Naive B cell (primary cell): ENCODE measurements at regions not wholly inside any gene's neighbourhood (a gene's known extent, or its start where the extent isn't known, plus 50 kb on each side); places are given as distances from the start of the nearest gene placed in this dataset.
A peak's percentile ranks its signal among the peaks of the same experiment; 100 is the strongest.

Experiments used
- ATAC-seq, 2 donors: fragments of 150-1000 bp; cut with Tn5 transposase; 2 replicates each; pipeline ENCODE4 v1.10.0; 2021; ENCODE audit warnings: low read depth in 2 of 2, mild to moderate bottlenecking in 2 of 2, moderate library complexity in 2 of 2
- DNase-seq: peaks from one replicate; pipeline ENCODE4 v3.0.0; 2022
- H3K27ac Mint-ChIP-seq, 6 donors: one replicate each; pipeline ENCODE4 v1.8.0; 2020 to 2022; ENCODE audit warnings: mild to moderate bottlenecking in 6 of 6, mixed read lengths in 6 of 6, moderate library complexity in 5 of 6, inconsistent platforms in 2 of 6
- H3K27me3 Mint-ChIP-seq, 3 donors: one replicate each; pipeline ENCODE4 v1.8.0; 2021 to 2022; ENCODE audit warnings: mixed read lengths in 3 of 3, mild to moderate bottlenecking in 1 of 3
- H3K36me3 Mint-ChIP-seq, 2 donors: one replicate each; pipeline ENCODE4 v1.8.0; 2020 to 2022; ENCODE audit warnings: mixed read lengths in 2 of 2, inconsistent platforms in 1 of 2, mild to moderate bottlenecking in 1 of 2
- H3K4me1 Mint-ChIP-seq, 3 donors: one replicate each; pipeline ENCODE4 v1.8.0; 2020 to 2022; ENCODE audit warnings: mixed read lengths in 3 of 3, inconsistent platforms in 1 of 3, mild to moderate bottlenecking in 1 of 3, moderate library complexity in 1 of 3
- H3K4me3 Mint-ChIP-seq, 8 donors: one replicate each; pipeline ENCODE4 v1.8.0; 2020 to 2022; ENCODE audit warnings: mild to moderate bottlenecking in 8 of 8, mixed read lengths in 8 of 8, moderate library complexity in 8 of 8, inconsistent platforms in 2 of 8
- H3K9me3 Mint-ChIP-seq, 7 donors: one replicate each; pipeline ENCODE4 v1.8.0; 2020 to 2022; ENCODE audit warnings: mixed read lengths in 7 of 7, mild to moderate bottlenecking in 5 of 7, inconsistent platforms in 2 of 7, moderate library complexity in 1 of 7

DNA sequence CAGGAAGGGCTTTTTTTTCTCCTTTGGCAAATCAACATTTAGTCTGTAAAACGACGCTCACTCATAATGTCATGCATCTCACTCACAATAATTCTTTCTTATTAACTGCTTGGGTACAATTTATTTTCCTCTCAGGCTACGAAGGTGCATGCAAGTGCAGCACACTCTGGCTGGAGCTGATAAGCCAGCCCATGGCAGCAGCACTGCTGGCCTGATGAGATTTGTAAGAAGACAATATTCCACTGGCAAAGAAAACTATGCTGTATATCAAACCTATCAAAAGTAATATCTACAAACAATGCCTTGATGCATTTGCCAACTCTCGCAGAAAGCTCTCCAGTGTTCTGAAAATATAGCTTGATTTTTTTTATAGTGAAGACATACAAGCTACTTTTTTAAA, 170.0 kb upstream of the PHF14 start:
- H3K4me1 Mint-ChIP-seq: no peaks in the 10 kb centered on the region
- no peak overlapping the region for H3K27ac Mint-ChIP-seq
- H3K9me3 Mint-ChIP-seq: peaks cover 0 to 3% (median 0%) of the 10 kb centered on the region in 7 donors
- no peak for DNase-seq
- no peak for ATAC-seq
- H3K27me3 Mint-ChIP-seq: no peaks in the 10 kb centered on the region
- no peak overlapping the region for H3K4me3 Mint-ChIP-seq
- no peaks in the 10 kb centered on the region for H3K36me3 Mint-ChIP-seq

DNA sequence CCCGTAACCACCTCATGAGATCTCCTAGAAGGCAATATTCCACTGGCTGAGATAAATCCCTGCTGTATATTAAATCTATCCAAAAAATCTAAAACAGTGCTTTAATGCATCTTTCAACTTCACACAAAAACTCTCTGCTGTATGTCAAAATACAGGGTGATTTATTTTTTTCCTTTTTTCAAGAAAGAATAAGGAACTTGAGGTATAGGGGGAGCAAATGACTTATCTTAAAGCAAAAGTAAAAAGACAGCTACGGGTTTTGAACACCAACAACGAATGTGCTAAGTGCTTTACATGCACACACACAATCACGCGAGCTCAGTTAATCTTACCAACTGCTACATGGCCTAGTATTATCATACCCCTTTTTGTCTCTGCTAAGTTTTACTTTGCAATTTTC, 168.9 kb upstream of the PHF14 start:
- no peaks in the 10 kb centered on the region for H3K27me3 Mint-ChIP-seq
- no peaks in the 10 kb centered on the region for H3K4me1 Mint-ChIP-seq
- no peak overlapping the region for H3K4me3 Mint-ChIP-seq
- no peak for DNase-seq
- no peak for ATAC-seq
- H3K36me3 Mint-ChIP-seq: no peaks in the 10 kb centered on the region
- peaks cover 0 to 5% (median 0%) of the 10 kb centered on the region in 7 donors for H3K9me3 Mint-ChIP-seq
- H3K27ac Mint-ChIP-seq: peak overlapping the region in 1 of 6 donors; percentile 24

DNA sequence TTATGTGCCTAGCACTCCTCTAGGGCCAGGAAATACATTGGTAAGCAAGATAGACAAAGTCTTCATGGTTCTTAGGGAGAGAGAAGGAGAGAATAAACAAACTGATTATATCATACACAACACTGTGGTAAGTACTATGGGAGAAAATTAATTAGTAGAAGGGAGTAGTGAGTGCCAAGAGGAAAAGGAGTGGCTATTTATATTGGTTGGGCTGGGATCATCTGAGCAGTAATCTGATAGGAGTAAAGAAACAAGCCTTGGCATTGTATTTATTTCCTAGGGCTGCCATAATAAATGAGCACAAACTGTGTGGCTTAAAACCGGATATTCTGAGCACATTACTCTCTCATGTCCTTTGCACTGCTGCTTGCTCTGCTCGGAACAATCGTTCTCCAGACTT, 158.1 kb upstream of the PHF14 start:
- Mint-ChIP-seq H3K9me3 (peaks cover 0 to 2% (median 0%) of the 10 kb centered on the region in 7 donors), H3K27me3 (peaks cover 0 to 4% (median 4%) of the 10 kb centered on the region in 3 donors), H3K4me1 (no peaks in the 10 kb centered on the region), H3K36me3 (no peaks in the 10 kb centered on the region), H3K27ac (no peak overlapping the region), H3K4me3 (no peak overlapping the region)
- DNase-seq: no peak
- no peak for ATAC-seq

DNA sequence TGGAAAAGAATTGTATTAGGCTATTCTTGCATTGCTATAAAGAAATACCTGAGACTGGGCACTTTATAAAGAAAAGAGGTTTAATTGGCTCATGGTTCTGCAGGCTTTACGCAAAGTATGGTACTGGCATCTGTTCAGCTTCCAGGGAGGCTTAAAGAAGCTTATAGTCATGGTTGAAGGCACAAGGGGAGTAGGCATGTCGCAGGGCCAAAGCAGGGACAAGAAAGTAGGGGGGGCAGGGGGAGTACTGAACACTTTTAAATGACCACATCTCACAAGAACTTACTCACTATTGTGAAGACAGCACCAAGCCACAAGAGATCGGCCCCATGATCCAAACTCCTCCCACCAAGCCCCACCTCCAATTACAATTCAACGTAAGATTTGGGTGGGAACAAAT, 152.5 kb upstream of the PHF14 start:
- H3K36me3 Mint-ChIP-seq: no peaks in the 10 kb centered on the region
- no peak for ATAC-seq
- H3K27ac Mint-ChIP-seq: no peak overlapping the region
- H3K4me3 Mint-ChIP-seq: no peak overlapping the region
- DNase-seq: no peak
- H3K4me1 Mint-ChIP-seq: no peaks in the 10 kb centered on the region
- H3K27me3 Mint-ChIP-seq: no peaks in the 10 kb centered on the region
- H3K9me3 Mint-ChIP-seq: no peaks in the 10 kb centered on the region

DNA sequence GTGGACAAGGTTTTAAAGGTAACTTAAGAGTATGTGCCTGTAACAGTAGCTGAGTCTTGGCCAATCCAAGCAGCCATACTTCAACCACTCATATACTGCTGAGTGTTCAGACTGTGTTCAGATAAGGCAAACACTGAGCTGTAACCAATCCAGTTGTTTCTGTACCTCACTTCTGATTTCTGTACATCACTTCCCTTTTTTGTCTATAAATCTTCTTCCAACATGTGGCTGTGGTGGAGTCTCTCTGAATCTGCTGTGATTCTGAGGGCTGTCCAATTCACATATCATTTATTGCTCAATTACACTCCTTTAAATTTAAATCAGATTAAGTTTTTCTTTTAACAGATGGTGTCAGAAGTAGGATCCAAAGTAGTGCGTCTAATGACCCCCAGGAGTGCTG, 149.5 kb upstream of the PHF14 start:
- no peaks in the 10 kb centered on the region for H3K4me1 Mint-ChIP-seq

DNA sequence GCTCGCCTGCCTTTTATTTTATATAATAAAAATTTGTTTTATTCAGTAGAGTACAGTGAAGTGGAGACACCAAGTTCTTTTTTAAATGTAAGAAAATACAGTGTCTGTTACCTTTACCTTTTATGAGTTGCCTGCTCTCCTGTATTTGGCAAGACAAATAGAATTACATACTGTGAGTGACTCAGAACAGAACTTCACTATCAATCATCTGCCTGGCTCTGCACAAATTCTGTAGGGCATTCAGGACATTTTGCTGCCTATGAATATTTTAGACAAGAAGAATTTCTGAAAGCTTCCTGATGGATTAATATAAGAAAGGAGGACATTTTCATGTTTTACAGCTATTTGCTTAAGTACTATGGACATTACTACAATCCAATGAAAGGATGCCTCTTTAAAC, 135.4 kb upstream of the PHF14 start:
- DNase-seq (no peak), ATAC-seq (no peak)
- H3K4me1 Mint-ChIP-seq: no peaks in the 10 kb centered on the region
- no peak overlapping the region for H3K27ac Mint-ChIP-seq
- H3K9me3 Mint-ChIP-seq: peaks cover 0 to 6% (median 0%) of the 10 kb centered on the region in 7 donors
- peaks cover 0 to 4% (median 0%) of the 10 kb centered on the region in 3 donors for H3K27me3 Mint-ChIP-seq
- no peaks in the 10 kb centered on the region for H3K36me3 Mint-ChIP-seq
- H3K4me3 Mint-ChIP-seq: no peak overlapping the region

More for the DNA sequence above, 149.5 kb upstream of the PHF14 start:
- no peak overlapping the region for H3K27ac Mint-ChIP-seq
- H3K36me3 Mint-ChIP-seq: no peaks in the 10 kb centered on the region
- no peaks in the 10 kb centered on the region for H3K27me3 Mint-ChIP-seq
- no peak for ATAC-seq
- H3K9me3 Mint-ChIP-seq: no peaks in the 10 kb centered on the region
- no peak overlapping the region for H3K4me3 Mint-ChIP-seq
- DNase-seq: no peak

DNA sequence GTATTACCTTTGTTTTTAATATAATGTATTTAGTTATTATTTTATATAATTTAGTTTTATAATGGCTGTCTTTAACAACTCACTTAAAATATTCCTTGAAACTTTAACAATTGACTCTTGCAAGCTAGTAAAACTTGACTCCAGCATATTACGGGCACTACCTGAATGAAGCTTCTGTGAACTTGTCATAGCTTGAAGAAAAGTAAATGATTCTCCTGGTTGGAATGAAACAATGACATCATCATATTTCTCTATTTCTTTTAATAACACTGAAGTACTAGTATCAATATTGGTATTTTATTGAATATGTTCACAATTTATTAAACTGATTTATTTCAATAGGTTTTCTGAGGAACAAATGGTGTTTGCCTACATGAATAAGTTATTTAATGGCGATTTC, 128.4 kb upstream of the PHF14 start:
- Mint-ChIP-seq H3K27ac (no peak overlapping the region), H3K9me3 (peaks cover 0 to 6% (median 0%) of the 10 kb centered on the region in 7 donors), H3K27me3 (no peaks in the 10 kb centered on the region), H3K4me3 (no peak overlapping the region), H3K36me3 (no peaks in the 10 kb centered on the region), H3K4me1 (no peaks in the 10 kb centered on the region)
- ATAC-seq: no peak
- no peak for DNase-seq

DNA sequence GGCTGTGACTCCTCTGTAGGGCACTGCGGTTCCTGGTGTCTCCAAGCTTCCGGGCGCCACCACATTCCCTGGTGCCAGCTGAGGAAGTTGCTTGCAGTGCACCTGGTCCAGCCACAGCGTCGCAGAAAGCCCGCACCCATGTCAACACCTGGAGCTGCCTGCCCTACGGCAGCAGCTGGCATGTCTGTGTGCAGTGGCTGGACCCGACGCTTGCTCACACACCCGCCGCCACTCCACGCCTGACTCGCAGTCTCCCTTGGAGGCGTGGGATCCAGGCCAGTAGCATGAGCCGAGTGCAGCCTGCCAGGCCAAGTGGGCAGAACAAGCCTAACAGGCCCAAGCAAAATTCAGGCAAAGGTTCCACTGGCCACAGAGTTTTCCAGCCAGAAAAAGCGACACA, 118.1 kb upstream of the PHF14 start:
- DNase-seq: no peak
- no peaks in the 10 kb centered on the region for H3K36me3 Mint-ChIP-seq
- H3K9me3 Mint-ChIP-seq: peaks cover 0 to 3% (median 0%) of the 10 kb centered on the region in 7 donors
- H3K27me3 Mint-ChIP-seq: peaks cover 0 to 8% (median 0%) of the 10 kb centered on the region in 3 donors
- H3K4me1 Mint-ChIP-seq: no peaks in the 10 kb centered on the region
- no peak overlapping the region for H3K27ac Mint-ChIP-seq
- H3K4me3 Mint-ChIP-seq: no peak overlapping the region
- no peak for ATAC-seq

DNA sequence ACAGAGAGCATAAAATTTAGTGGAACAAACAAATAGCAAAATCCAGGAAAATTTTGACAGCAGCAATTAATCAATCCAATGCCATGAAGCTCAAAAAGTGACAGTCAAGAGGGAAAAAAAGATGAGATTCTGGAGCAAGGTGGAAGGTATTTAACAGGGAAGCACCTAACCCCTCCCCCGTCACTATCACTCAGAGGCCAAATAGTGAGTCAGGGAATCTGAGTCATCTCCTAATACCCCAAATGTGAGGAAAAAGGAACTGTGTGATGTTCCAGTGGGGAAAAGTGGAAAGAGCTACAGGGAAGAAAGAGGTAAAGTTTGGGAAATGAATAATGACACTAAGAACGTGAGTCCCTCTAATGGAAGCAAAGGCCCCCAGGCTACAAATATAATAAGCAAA, 113.2 kb upstream of the PHF14 start:
- H3K4me3 Mint-ChIP-seq: peak overlapping the region in 1 of 8 donors; percentile 2
- DNase-seq (no peak), ATAC-seq (no peak)
- peaks cover 7 to 17% (median 8%) of the 10 kb centered on the region in 3 donors for H3K27me3 Mint-ChIP-seq
- no peaks in the 10 kb centered on the region for H3K4me1 Mint-ChIP-seq
- no peak overlapping the region for H3K27ac Mint-ChIP-seq
- no peaks in the 10 kb centered on the region for H3K9me3 Mint-ChIP-seq
- H3K36me3 Mint-ChIP-seq: no peaks in the 10 kb centered on the region

DNA sequence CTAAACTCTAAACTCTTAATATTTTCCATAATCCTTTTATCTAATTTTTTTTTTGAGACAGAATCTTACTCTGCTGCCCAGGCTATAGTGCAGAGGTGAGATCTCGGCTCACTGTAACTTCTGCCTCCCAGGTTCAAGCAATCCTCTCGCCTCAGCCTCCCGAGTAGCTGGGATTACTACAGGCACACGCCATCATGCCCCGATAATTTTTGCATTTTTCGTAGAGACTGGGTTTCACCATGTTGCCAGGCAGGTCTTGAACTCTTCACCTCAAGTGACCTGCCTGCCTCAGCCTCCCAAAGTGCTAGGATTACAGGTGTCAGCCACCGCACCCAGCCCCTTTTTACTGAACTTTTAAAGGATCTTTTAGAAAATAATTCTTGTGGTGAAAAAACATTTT, 110.2 kb upstream of the PHF14 start:
- no peaks in the 10 kb centered on the region for H3K36me3 Mint-ChIP-seq
- H3K27ac Mint-ChIP-seq: no peak overlapping the region
- H3K4me3 Mint-ChIP-seq: no peak overlapping the region
- DNase-seq: no peak
- no peak for ATAC-seq
- H3K4me1 Mint-ChIP-seq: no peaks in the 10 kb centered on the region
- H3K27me3 Mint-ChIP-seq: peaks cover 7 to 17% (median 8%) of the 10 kb centered on the region in 3 donors
- H3K9me3 Mint-ChIP-seq: no peaks in the 10 kb centered on the region

DNA sequence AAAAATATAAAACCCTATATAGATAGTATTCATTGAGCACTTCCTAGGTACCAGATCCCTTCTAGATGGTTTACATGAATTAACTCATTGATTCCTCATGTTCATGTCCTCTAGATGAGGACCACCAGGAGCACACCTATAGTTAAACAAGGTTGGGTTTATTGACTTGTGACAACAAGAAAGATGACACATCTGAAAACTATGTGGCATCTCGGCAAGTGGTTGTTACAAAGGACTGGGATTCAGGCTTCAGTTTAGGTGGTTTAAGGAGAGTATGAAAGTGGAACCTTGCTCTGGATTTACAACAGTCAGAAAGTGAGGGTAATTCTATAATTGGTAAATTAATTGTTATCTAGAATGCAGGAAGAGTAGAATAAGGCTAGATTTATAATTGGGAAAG, 99.0 kb upstream of the PHF14 start:
- no peaks in the 10 kb centered on the region for H3K4me1 Mint-ChIP-seq
- ATAC-seq (no peak), DNase-seq (no peak)
- H3K4me3 Mint-ChIP-seq: no peak overlapping the region
- H3K9me3 Mint-ChIP-seq: peaks cover 4 to 20% (median 6%) of the 10 kb centered on the region in 7 donors
- H3K27ac Mint-ChIP-seq: no peak overlapping the region
- H3K27me3 Mint-ChIP-seq: peaks cover 12 to 33% (median 20%) of the 10 kb centered on the region in 3 donors
- peaks cover 7 to 15% of the 10 kb centered on the region in 2 donors for H3K36me3 Mint-ChIP-seq

DNA sequence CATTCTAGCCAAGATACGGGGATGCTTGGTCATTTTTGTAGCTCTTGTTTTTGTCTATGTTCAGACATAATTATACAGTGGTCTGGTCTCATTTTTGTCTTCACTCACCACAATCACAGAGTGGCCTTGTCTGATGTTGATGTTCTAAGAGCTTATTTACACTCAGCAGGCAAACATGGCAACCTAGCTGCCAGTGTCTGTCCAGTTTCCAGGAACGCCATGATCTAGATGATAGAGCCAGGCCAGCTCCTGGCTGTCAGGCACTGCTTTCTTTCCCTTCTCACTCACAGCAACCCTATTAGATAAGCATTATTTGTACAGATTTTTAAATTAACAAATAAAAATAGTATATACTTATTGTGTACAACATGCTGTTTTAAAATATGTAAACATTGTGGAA, 98.6 kb upstream of the PHF14 start:
- Mint-ChIP-seq H3K4me3 (no peak overlapping the region), H3K27ac (no peak overlapping the region), H3K27me3 (peaks cover 12 to 33% (median 20%) of the 10 kb centered on the region in 3 donors), H3K36me3 (peaks cover 7 to 15% of the 10 kb centered on the region in 2 donors), H3K4me1 (no peaks in the 10 kb centered on the region), H3K9me3 (peaks cover 4 to 20% (median 6%) of the 10 kb centered on the region in 7 donors)
- ATAC-seq (no peak), DNase-seq (no peak)

DNA sequence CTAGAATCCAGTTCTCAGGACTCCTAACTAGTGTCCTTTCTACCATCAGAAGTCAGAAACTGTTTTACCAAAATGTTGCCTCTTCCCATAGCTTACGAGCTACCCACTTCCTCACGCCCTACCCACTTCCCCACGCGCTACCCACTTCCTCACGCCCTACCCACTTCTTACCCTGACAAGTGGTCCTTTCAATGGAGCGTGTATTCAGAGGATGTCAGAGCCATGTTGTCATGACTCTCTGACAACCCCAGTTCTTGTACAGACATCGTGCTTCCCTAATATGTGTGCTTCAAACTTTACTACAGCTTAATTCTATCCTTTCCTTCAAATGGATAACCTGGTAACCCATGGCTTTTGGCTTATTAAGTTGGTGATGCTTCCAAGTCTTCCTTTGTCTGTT, 84.8 kb upstream of the PHF14 start:
- H3K4me1 Mint-ChIP-seq: peaks cover 7 to 12% (median 12%) of the 10 kb centered on the region in 3 donors
- DNase-seq (peak; percentile 26), ATAC-seq (peak; percentile 88 to 91)
- H3K4me3 Mint-ChIP-seq: peak overlapping the region; percentile 4 to 82 (median 60)
- H3K27ac Mint-ChIP-seq: peak overlapping the region in 2 of 6 donors; percentile 45 to 77
- no peaks in the 10 kb centered on the region for H3K27me3 Mint-ChIP-seq
- no peaks in the 10 kb centered on the region for H3K36me3 Mint-ChIP-seq
- H3K9me3 Mint-ChIP-seq: no peaks in the 10 kb centered on the region

DNA sequence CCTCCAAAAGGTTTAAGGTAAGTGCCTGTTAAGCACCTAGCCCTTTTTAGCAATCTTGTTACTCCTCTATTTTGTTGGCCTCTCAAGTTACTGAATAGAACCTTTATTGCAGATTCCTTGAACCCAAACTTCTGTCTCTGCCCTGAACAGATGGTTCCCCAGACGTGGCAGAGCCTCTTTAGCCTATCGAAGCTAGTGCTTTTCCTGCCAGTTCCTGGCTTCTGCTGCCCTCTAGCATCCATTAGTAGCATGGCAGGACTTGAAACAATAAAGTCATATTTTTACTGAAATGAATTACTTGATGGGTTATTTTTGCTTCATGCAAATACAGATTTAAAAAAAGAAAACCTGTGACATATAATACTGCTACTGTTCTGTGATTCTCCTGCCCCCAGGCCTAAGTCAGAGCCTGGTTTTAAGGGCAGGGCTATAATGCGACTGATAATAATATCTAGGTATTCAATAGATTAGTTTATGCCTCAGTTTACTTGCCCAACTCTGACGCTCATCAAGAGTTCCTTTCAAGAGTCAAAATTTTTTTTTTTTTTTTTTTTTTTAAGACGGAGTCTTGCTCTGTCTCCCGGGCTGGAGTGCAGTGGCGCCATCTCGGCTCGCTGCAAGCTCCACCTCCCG, 84.3 kb upstream of the PHF14 start:
- Mint-ChIP-seq H3K36me3 (no peaks in the 10 kb centered on the region), H3K9me3 (no peaks in the 10 kb centered on the region), H3K4me3 (peak overlapping the region; percentile 4 to 82 (median 60)), H3K4me1 (peaks cover 7 to 12% (median 12%) of the 10 kb centered on the region in 3 donors), H3K27me3 (no peaks in the 10 kb centered on the region), H3K27ac (peak overlapping the region in 2 of 6 donors; percentile 45 to 77)
- peak; percentile 68 to 72 for ATAC-seq
- DNase-seq: peak; percentile 19
